HFF-Myc (cell line): ENCODE measurements at regions not wholly inside any gene's neighbourhood (a gene's known extent, or its start where the extent isn't known, plus 50 kb on each side); places are given as distances from the start of the nearest gene placed in this dataset.
"Not testable (repeated sequence)": the region's sequence is repeated elsewhere in the genome, so short reads cannot be mapped to it uniquely, and the experiment has no call there.

Experiments used
- DNase-seq: peaks from one replicate; pipeline ENCODE4 v3.0.0-alpha.2; 2011; ENCODE audit warnings: low read depth; ENCODE audit errors: extremely low read depth
- H3K4me3 ChIP-seq: replicated peaks from 2 replicates; pipeline ENCODE4 v1.5.1; 2011; ENCODE audit warnings: low read depth, mild to moderate bottlenecking, control low read depth, low read length
- TF ChIP-seq, protein P1 (sequence below): IDR thresholded peaks from 2 replicates; pipeline ENCODE4 v1.5.1; 2012; ENCODE audit warnings: mild to moderate bottlenecking, low read depth, low read length, control low read depth; ENCODE audit errors: missing control alignments

DNA sequence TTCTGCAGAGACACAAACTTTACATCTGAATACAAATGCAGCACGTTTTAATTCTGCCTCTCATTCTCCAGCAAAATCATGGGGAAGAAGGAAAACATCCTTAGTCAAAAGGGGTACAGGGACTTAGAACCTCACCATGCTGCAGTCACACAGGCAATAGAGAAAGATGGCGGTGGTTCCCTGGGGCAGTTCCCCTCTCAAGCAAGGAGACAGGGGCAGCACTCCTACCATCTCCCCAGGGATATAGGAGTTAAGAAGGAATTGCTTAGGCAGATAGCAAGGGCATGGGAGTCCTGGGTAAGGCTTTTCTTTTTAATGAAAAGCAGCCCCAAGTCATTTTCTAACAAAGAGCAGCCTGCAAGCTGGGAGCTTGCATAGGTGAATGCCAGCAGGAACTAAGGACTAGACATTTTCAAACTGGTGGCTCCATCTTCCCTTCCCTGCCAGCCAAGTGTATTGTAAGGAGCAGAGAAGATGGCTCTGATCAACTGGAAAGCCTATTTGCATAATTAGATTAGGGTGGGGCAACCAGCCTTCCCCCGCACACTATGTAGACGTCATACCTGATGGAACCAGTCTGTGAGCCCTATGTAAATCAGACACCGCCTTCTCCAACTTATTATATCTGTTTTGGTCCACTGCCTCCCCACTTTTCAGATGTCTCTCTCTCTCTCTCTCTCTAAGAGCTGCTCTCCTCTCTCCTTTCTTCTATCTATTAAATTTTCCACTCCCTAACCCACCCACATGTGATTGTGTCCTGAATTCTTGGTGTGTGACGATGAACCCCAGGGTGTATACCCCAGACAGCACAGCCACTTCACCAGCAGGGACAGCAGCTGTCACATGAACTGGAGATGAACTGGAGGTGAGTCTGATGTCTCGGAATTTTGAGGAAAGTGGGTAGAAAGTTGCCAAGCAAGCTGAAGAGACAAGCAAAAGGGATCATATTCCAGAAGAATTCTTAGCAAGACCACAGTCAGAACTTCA, 514.5 kb downstream of the IRS2 start:
- TF ChIP-seq, protein P1, sequence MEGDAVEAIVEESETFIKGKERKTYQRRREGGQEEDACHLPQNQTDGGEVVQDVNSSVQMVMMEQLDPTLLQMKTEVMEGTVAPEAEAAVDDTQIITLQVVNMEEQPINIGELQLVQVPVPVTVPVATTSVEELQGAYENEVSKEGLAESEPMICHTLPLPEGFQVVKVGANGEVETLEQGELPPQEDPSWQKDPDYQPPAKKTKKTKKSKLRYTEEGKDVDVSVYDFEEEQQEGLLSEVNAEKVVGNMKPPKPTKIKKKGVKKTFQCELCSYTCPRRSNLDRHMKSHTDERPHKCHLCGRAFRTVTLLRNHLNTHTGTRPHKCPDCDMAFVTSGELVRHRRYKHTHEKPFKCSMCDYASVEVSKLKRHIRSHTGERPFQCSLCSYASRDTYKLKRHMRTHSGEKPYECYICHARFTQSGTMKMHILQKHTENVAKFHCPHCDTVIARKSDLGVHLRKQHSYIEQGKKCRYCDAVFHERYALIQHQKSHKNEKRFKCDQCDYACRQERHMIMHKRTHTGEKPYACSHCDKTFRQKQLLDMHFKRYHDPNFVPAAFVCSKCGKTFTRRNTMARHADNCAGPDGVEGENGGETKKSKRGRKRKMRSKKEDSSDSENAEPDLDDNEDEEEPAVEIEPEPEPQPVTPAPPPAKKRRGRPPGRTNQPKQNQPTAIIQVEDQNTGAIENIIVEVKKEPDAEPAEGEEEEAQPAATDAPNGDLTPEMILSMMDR = no peak
- H3K4me3 ChIP-seq = no peak overlapping the region
- no peak for DNase-seq

DNA sequence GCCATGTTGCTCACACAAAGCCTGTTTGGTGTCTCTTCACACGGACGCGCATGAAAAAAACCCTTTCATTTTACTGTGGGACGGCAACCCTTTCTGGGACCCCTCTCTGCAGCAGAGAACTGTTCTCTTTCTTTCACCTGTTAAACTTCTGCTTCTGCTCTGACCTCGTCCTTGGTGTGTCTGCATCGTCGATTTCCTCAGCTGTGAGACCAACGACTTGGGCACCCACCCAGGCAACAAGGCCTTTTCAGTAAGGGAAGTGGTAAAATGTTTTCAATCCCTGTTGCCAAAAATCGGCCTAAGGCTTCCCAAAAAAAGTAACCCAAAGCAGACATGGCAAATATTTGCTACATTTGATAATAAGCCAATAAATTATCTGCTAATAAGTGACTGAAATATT, 515.3 kb downstream of the IRS2 start:
- no peak overlapping the region for H3K4me3 ChIP-seq
- TF ChIP-seq, protein P1 = no peak
- DNase-seq = no peak

DNA sequence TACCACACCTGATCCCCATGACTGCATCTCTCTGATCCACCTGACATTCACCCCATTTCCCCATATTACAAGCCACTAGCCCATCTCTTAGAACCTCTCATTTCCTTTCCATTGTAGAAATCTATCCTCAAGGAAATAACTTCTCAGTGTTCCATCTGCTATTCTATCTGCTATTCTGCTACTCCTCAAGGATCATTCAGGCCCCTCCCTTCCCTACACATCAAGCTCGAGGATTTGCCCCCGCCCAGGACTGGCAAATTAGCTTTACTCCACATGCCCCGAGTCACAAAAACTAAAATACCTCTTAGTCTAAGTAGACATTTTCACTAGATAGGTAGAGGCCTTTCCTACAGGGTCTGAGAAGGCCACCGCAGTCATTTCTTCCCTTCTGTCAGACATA, 517.0 kb downstream of the IRS2 start:
- not testable (repeated sequence) for DNase-seq, H3K4me3 ChIP-seq

DNA sequence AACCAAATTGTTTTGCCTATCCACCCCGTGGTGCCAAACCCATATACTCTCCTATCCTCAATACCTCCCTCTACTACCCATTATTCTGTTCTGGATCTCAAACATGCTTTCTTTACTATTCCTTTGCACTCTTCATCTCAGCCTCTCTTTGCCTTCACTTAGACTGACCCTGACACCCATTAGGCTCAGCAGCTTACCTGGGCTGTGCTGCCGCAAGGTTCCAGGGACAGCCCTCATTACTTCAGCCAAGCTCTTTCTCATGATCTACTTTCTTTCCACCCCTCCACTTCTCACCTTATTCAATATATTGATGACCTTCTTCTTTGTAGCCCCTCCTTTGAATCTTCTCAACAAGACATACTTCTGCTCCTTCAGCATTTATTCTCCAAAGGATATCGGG, 517.9 kb downstream of the IRS2 start:
- DNase-seq = not testable (repeated sequence)

DNA sequence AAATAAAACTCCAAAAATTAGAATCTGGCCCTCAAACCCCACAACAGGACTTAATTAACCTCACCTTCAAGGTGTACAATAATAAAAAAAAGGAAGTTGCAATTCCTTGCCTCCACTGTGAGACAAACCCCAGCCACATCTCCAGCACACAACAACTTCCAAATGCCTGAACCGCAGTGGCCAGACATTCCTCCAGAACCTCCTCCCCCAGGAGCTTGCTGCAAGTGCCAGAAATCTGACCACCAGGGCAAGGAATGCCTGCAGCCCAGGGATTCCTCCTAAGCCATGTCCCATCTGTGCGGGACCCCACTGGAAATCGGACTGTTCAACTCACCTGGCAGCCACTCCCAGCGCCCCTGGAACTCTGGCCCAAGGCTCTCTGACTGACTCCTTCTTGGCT, 519.0 kb downstream of the IRS2 start:
- not testable (repeated sequence) for H3K4me3 ChIP-seq, DNase-seq

More for the DNA sequence above, 517.9 kb downstream of the IRS2 start:
- not testable (repeated sequence) for H3K4me3 ChIP-seq

DNA sequence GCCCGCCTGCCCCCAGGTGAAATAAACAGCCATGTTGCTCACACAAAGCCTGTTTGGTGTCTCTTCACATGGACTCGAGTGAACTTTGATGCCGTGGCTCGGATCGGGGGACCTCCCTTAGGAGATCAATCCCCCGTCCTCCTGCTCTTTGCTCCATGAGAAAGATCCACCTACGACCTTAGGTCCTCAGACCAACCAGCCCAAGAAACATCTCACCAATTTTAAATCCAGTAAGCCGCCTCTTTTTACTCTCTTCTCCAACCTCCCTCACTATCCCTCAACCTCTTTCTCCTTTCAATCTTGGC, 521.0 kb downstream of the IRS2 start:
- DNase-seq, H3K4me3 ChIP-seq: not testable (repeated sequence)

DNA sequence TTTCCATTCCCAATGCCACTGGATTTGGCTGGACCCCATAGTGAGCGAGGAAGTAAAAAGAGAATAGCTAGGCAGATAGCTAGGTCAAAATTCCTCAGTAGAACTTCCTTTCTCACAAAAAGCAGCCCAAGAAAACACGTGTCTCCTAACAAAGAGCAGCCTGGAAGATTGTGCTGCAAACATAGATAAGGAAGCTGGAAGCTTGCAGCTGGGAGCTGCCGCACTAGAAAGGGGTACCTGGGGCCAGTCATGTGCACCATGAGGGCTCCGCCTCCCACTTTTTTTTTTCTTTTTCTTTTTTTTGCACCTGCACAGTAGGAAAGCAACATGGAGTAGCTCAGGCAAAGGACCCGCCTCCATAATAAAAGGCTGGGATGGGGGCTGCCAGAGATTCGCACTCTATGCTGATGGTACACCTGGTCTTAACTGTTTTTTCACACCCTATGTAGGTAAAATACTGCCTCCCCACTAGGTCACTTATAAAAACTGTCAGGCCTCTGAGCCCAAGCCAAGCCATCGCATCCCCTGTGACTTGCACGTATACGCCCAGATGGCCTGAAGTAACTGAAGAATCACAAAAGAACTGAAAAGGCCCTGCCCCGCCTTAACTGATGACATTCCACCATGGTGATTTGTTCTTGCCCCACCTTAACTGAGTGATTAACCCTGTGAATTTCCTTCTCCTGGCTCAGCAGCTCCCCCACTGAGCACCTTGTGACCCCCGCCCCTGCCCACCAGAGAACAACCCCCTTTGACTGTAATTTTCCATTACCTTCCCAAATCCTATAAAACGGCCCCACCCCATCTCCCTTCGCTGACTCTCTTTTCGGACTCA, 521.6 kb downstream of the IRS2 start:
- not testable (repeated sequence) for DNase-seq, H3K4me3 ChIP-seq

DNA sequence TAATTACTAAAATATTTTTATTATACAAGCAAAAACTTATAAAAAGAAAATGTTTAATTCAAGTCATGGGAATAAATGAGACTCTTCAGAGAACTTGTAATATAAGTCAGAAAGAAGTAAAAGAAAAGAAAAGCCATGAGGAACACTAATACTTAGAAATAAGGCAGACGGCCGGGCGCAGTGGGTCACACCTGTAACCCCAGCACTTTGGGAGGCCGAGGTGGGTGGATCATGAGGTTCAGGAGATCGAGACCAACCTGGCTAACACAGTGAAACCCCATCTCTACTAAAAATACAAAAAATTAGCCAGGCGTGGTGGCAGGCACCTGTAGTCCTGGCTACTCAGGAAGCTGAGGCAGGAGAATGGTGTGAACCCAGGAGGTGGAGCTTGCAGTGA, 528.6 kb downstream of the IRS2 start:
- DNase-seq, H3K4me3 ChIP-seq: not testable (repeated sequence)
